VCaP (cell line): ENCODE measurements at regions not wholly inside any gene's neighbourhood (a gene's known extent, or its start where the extent isn't known, plus 50 kb on each side); places are given as distances from the start of the nearest gene placed in this dataset.

ENCODE experiments used
- H3K27ac ChIP-seq: fragments of 450-650 bp; 2 replicates; pipeline ENCODE4 v1.5.1; 2017
- CTCF ChIP-seq: fragments of 450-650 bp; conservative IDR thresholded peaks from 2 replicates; pipeline ENCODE4 v1.5.1; 2017; ENCODE audit warnings: mild to moderate bottlenecking, moderate library complexity

- TF ChIP-seq CTCF, result no peak
- no peak overlapping the region for H3K27ac ChIP-seq
Observed at GRCh38 chr20:56954797-56955196, 311.6 kb downstream of the BMP7 start.

- no peak overlapping the region for H3K27ac ChIP-seq
- no peak for TF ChIP-seq CTCF
Observed at GRCh38 chr20:56955680-56956079, 310.8 kb downstream of the BMP7 start.

- no peak overlapping the region for H3K27ac ChIP-seq
- TF ChIP-seq CTCF, result no peak
Observed at GRCh38 chr20:56956534-56956933, 309.9 kb downstream of the BMP7 start.

GRCh38 chr20:56957737-56958553 is 308.5 kb downstream of the BMP7 start:
- TF ChIP-seq CTCF, result peak; percentile 42; the same call in 1 of the 2 replicates

GRCh38 chr20:56964901-56965300 is 301.5 kb downstream of the BMP7 start:
- no peak for TF ChIP-seq CTCF
- H3K27ac ChIP-seq, result no peak overlapping the region

More at GRCh38 chr20:56957737-56958553, 308.5 kb downstream of the BMP7 start:
- peak overlapping the region; percentile 26; the same call in 1 of the 2 replicates for H3K27ac ChIP-seq

- TF ChIP-seq CTCF, result no peak
- H3K27ac ChIP-seq, result no peak overlapping the region
Observed at GRCh38 chr20:56967916-56968315, 298.5 kb downstream of the BMP7 start.

GRCh38 chr20:56968376-56969048 is 297.9 kb downstream of the BMP7 start:
- no peak for TF ChIP-seq CTCF
- H3K27ac ChIP-seq, result no peak overlapping the region
